CD14-positive monocyte (primary cell): ENCODE measurements at regions not wholly inside any gene's neighbourhood (a gene's known extent, or its start where the extent isn't known, plus 50 kb on each side); places are given as distances from the start of the nearest gene placed in this dataset.

Source experiments
- DNase-seq, 3 donors: peaks; one replicate each; pipeline ENCODE4 v3.0.0-alpha.2; 2011 to 2022
- H2AFZ ChIP-seq: 2 replicates; pipeline ENCODE4 v1.6.0; 2012; ENCODE audit warnings: mild to moderate bottlenecking, low read depth, low read length, inconsistent platforms; ENCODE audit not compliant: insufficient read depth, poor library complexity, severe bottlenecking
- H3K27ac ChIP-seq, 2 donors: 1 replicate in 1 of 2; 2 replicates in 1 of 2; pipeline ENCODE4 v1.5.1; 2012 to 2013; ENCODE audit warnings: low read length in 2 of 2, control low read depth in 1 of 2, inconsistent platforms in 1 of 2, low read depth in 1 of 2, mild to moderate bottlenecking in 1 of 2
- H3K27me3 ChIP-seq, 2 donors: one replicate each; pipeline versions ENCODE4 v1.6.0 to v1.6.1; 2011 to 2013; ENCODE audit warnings: low read length in 2 of 2; ENCODE audit not compliant: control insufficient read depth in 2 of 2, insufficient read depth in 2 of 2
- H3K36me3 ChIP-seq, 2 donors: replicated peaks in 1 of 2; 1 replicate in 1 of 2; 2 replicates in 1 of 2; pipeline versions ENCODE4 v1.5.1 to v1.6.1; 2012 to 2013; ENCODE audit warnings: low read length in 2 of 2, control low read depth in 1 of 2, inconsistent platforms in 1 of 2, mild to moderate bottlenecking in 1 of 2; ENCODE audit not compliant: insufficient read depth in 2 of 2, control insufficient read depth in 1 of 2
- H3K4me1 ChIP-seq, 2 donors: 1 replicate in 1 of 2; 2 replicates in 1 of 2; pipeline versions ENCODE4 v1.5.1 to v1.6.1; 2012 to 2013; ENCODE audit warnings: low read length in 2 of 2, control low read depth in 1 of 2, inconsistent platforms in 1 of 2, mild to moderate bottlenecking in 1 of 2, moderate library complexity in 1 of 2; ENCODE audit not compliant: insufficient read depth in 2 of 2, control insufficient read depth in 1 of 2
- H3K4me2 ChIP-seq: replicated peaks from 2 replicates; pipeline ENCODE3; 2012; ENCODE audit warnings: low read length, moderate library complexity, mild to moderate bottlenecking; ENCODE audit not compliant: poor library complexity, severe bottlenecking; ENCODE audit errors: extremely low read depth
- H3K4me3 ChIP-seq, 3 experiments: fragments of 200-600 bp in 1 of 3; sonication (generic) in 1 of 3; replicated peaks in 1 of 3; 1 replicate in 2 of 3; 2 replicates in 1 of 3; pipeline ENCODE4 v1.5.1; 2011 to 2013; ENCODE audit warnings: low read length in 3 of 3, mild to moderate bottlenecking in 3 of 3, control low read depth in 2 of 3, low read depth in 2 of 3, inconsistent platforms in 1 of 3, moderate library complexity in 1 of 3
- H3K79me2 ChIP-seq: 2 replicates; pipeline ENCODE4 v1.6.0; 2012; ENCODE audit warnings: mild to moderate bottlenecking, control low read depth, inconsistent platforms, low read length, moderate library complexity; ENCODE audit not compliant: insufficient read depth
- H3K9ac ChIP-seq: 2 replicates; pipeline ENCODE4 v1.6.0; 2017; ENCODE audit warnings: low read length, mild to moderate bottlenecking; ENCODE audit not compliant: insufficient read depth, poor library complexity, severe bottlenecking
- H3K9me3 ChIP-seq, 2 donors: replicated peaks in 1 of 2; 1 replicate in 1 of 2; 2 replicates in 1 of 2; pipeline versions ENCODE4 v1.5.1 to v1.6.1; 2012 to 2013; ENCODE audit warnings: low read length in 2 of 2, control low read depth in 1 of 2; ENCODE audit not compliant: control insufficient read depth in 1 of 2, insufficient read depth in 1 of 2
- H4K20me1 ChIP-seq: 2 replicates; pipeline ENCODE4 v1.6.0; 2012; ENCODE audit warnings: mild to moderate bottlenecking, low read length, control low read depth, moderate library complexity; ENCODE audit not compliant: insufficient read depth
- H3K27ac Mint-ChIP-seq, 7 donors: one replicate each; pipeline ENCODE4 v1.8.0; 2020; ENCODE audit warnings: mild to moderate bottlenecking in 7 of 7, mixed read lengths in 7 of 7, moderate library complexity in 6 of 7, inconsistent platforms in 2 of 7
- H3K27me3 Mint-ChIP-seq, 3 donors: one replicate each; pipeline ENCODE4 v1.8.0; 2021 to 2022; ENCODE audit warnings: low read depth in 3 of 3, mild to moderate bottlenecking in 3 of 3, mixed read lengths in 3 of 3, moderate library complexity in 3 of 3, inconsistent platforms in 1 of 3
- H3K36me3 Mint-ChIP-seq, 2 donors: one replicate each; pipeline ENCODE4 v1.8.0; 2020; ENCODE audit warnings: mixed read lengths in 2 of 2, inconsistent platforms in 1 of 2, mild to moderate bottlenecking in 1 of 2
- H3K4me1 Mint-ChIP-seq: one replicate; pipeline ENCODE4 v1.8.0; 2020; ENCODE audit warnings: mild to moderate bottlenecking, mixed read lengths
- H3K4me3 Mint-ChIP-seq, 2 donors: one replicate each; pipeline ENCODE4 v1.8.0; 2020; ENCODE audit warnings: mild to moderate bottlenecking in 2 of 2, mixed read lengths in 2 of 2, moderate library complexity in 1 of 2
- H3K9me3 Mint-ChIP-seq, 7 donors: one replicate each; pipeline ENCODE4 v1.8.0; 2020 to 2022; ENCODE audit warnings: mixed read lengths in 7 of 7, mild to moderate bottlenecking in 6 of 7, moderate library complexity in 6 of 7, inconsistent platforms in 2 of 7
- CTCF ChIP-seq: fragments of 200-600 bp; IDR thresholded peaks from one replicate; pipeline ENCODE4 v1.8.0; 2022; ENCODE audit warnings: antibody characterized with exemption, mild to moderate bottlenecking
- whole genome bisulfite sequencing: methylation state at CpG from one replicate; pipeline ENCODE4 v1.1.5; 2013; ENCODE audit warnings: missing lambda C conversion rate; ENCODE audit not compliant: insufficient coverage; 5-methylcytosine and 5-hydroxymethylcytosine counted together
- intact Hi-C, 2 donors: fragments of 100-400 bp; cut with micrococcal nuclease; formaldehyde crosslinking; loops; one replicate each; pipeline versions ENCODE4 v1.15.0 to v1.15.1; 2023

GRCh38 chr18:39966275-39966674 lies 1988.8 kb upstream of the PIK3C3 start:
- Mint-ChIP-seq H3K36me3 (no peaks in the 10 kb centered on the region), H3K27me3 (no peaks in the 10 kb centered on the region), H3K9me3 (peaks cover 0 to 5% (median 0%) of the 10 kb centered on the region in 7 donors), H3K4me3 (no peak overlapping the region), H3K4me1 (no peaks in the 10 kb centered on the region), H3K27ac (no peak overlapping the region)
- no peak for DNase-seq
- Histone ChIP-seq H3K9me3 (no peaks in the 10 kb centered on the region), H3K9ac (no peak overlapping the region), H4K20me1 (no peaks in the 10 kb centered on the region), H3K36me3 (no peaks in the 10 kb centered on the region), H3K27ac (no peak overlapping the region), H3K4me2 (no peak overlapping the region), H3K4me1 (no peaks in the 10 kb centered on the region), H3K79me2 (no peaks in the 10 kb centered on the region), H3K27me3 (no peaks in the 10 kb centered on the region), H2AFZ (no peak overlapping the region), H3K4me3 (no peak overlapping the region)
- WGBS: no CpG with 5 or more reads among the region's 3 CpGs
- intact Hi-C loops: no loop called here
- TF ChIP-seq CTCF: no peak

GRCh38 chr18:39962546-39962945 lies 1992.5 kb upstream of the PIK3C3 start:
- no peak overlapping the region for H3K27ac ChIP-seq
- H3K27me3 Mint-ChIP-seq: no peaks in the 10 kb centered on the region
- H3K36me3 Mint-ChIP-seq: no peaks in the 10 kb centered on the region
- H3K9me3 ChIP-seq: peaks cover 0 to 5% of the 10 kb centered on the region in 2 donors
- no peak overlapping the region for H3K4me3 Mint-ChIP-seq
- H4K20me1 ChIP-seq: no peaks in the 10 kb centered on the region
- no peak for DNase-seq
- H3K4me1 Mint-ChIP-seq: no peaks in the 10 kb centered on the region
- peaks cover 0 to 10% (median 2%) of the 10 kb centered on the region in 7 donors for H3K9me3 Mint-ChIP-seq
- no peak overlapping the region for H3K9ac ChIP-seq
- intact Hi-C loops: no loop called here
- H3K79me2 ChIP-seq: no peaks in the 10 kb centered on the region
- H3K27ac Mint-ChIP-seq: no peak overlapping the region
- H3K27me3 ChIP-seq: no peaks in the 10 kb centered on the region
- no peak for TF ChIP-seq CTCF
- no peaks in the 10 kb centered on the region for H3K36me3 ChIP-seq
- no peaks in the 10 kb centered on the region for H3K4me1 ChIP-seq
- H2AFZ ChIP-seq: no peak overlapping the region
- no peak overlapping the region for H3K4me2 ChIP-seq
- no CpG with 5 or more reads among the region's 2 CpGs for WGBS
- no peak overlapping the region for H3K4me3 ChIP-seq
